Tibial artery (tissue), 4 donors: ENCODE measurements at regions not wholly inside any gene's neighbourhood (a gene's known extent, or its start where the extent isn't known, plus 50 kb on each side); places are given as distances from the start of the nearest gene placed in this dataset.

ENCODE experiments used
- DNase-seq, 2 donors: peaks; one replicate each; pipeline ENCODE4 v3.0.0-alpha.2; 2019
- H3K27ac ChIP-seq, 2 donors: fragments of 200-600 bp; sonication (generic) in 1 of 2; 1 replicate in 1 of 2; 2 replicates in 1 of 2; pipeline ENCODE4 v1.5.1; 2018 to 2019; ENCODE audit warnings: mild to moderate bottlenecking in 1 of 2
- H3K27me3 ChIP-seq, 2 donors: fragments of 200-600 bp; sonication (generic) in 1 of 2; one replicate each; pipeline versions ENCODE4 v1.5.1 to v1.6.0; 2016 to 2019
- H3K36me3 ChIP-seq, 3 donors: fragments of 200-600 bp; sonication (generic) in 2 of 3; one replicate each; pipeline ENCODE4 v1.5.1; 2016 to 2019; ENCODE audit warnings: mild to moderate bottlenecking in 2 of 3
- H3K4me1 ChIP-seq, 4 donors: fragments of 200-600 bp; sonication (generic) in 2 of 4; 1 replicate in 3 of 4; 2 replicates in 1 of 4; pipeline ENCODE4 v1.5.1; 2016 to 2019
- H3K4me3 ChIP-seq, 2 donors: fragments of 200-600 bp; sonication (generic) in 1 of 2; 1 replicate in 1 of 2; 2 replicates in 1 of 2; pipeline ENCODE4 v1.5.1; 2018 to 2019; ENCODE audit warnings: mild to moderate bottlenecking in 2 of 2
- H3K9me3 ChIP-seq, 3 donors: fragments of 200-600 bp; sonication (generic) in 1 of 3; one replicate each; pipeline ENCODE4 v1.5.1; 2016 to 2019
- intact Hi-C: fragments of 100-400 bp; cut with DNase I; formaldehyde crosslinking; loops from one replicate; pipeline ENCODE4 v1.15.0; 2023; ENCODE audit warnings: low total_unique reads
- TF ChIP-seq, protein P1 (sequence below), 2 experiments: fragments of 200-600 bp in 1 of 2; fragments of 450-650 bp in 1 of 2; IDR thresholded peaks; one replicate each; pipeline ENCODE4 v1.5.1; 2017 to 2019; ENCODE audit warnings: antibody characterized with exemption in 2 of 2, mild to moderate bottlenecking in 1 of 2, moderate library complexity in 1 of 2

DNA sequence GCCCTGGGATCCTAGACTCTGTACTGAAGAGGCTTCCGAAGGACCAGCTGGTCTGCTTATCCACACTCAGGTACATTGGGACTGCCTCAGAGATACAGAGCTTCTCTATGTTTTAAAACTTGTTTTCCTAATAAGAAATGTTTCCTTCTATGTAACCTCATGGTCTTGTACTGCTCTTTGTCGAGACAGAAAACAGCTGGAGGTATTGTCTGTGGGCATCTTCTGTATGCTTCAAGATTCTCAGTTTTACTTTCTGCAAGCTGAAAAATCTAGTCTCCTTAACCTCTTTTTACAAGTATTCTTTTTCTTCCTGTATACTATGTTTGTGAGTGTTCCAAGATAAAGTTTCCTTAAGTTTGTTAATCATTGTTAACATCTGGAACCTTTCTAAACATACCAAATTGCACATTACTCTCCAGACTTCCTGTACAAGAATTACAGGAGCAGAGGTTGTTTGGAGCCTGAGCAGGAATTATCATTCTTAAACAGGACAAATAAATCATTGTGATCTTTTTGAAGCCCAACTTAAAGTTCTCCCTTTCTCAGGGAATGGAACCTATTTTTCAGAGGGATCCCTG lies 358.3 kb upstream of the CFAP20DC start:
- Histone ChIP-seq H3K9me3 (no peaks in the 10 kb centered on the region), H3K27ac (no peak overlapping the region), H3K4me3 (no peak overlapping the region), H3K36me3 (no peaks in the 10 kb centered on the region), H3K27me3 (no peaks in the 10 kb centered on the region), H3K4me1 (no peaks in the 10 kb centered on the region)
- TF ChIP-seq, protein P1, sequence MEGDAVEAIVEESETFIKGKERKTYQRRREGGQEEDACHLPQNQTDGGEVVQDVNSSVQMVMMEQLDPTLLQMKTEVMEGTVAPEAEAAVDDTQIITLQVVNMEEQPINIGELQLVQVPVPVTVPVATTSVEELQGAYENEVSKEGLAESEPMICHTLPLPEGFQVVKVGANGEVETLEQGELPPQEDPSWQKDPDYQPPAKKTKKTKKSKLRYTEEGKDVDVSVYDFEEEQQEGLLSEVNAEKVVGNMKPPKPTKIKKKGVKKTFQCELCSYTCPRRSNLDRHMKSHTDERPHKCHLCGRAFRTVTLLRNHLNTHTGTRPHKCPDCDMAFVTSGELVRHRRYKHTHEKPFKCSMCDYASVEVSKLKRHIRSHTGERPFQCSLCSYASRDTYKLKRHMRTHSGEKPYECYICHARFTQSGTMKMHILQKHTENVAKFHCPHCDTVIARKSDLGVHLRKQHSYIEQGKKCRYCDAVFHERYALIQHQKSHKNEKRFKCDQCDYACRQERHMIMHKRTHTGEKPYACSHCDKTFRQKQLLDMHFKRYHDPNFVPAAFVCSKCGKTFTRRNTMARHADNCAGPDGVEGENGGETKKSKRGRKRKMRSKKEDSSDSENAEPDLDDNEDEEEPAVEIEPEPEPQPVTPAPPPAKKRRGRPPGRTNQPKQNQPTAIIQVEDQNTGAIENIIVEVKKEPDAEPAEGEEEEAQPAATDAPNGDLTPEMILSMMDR (IDR thresholded peaks at IDR 0.05), result no peak
- no peak for DNase-seq
- intact Hi-C loops, result no loop called here

DNA sequence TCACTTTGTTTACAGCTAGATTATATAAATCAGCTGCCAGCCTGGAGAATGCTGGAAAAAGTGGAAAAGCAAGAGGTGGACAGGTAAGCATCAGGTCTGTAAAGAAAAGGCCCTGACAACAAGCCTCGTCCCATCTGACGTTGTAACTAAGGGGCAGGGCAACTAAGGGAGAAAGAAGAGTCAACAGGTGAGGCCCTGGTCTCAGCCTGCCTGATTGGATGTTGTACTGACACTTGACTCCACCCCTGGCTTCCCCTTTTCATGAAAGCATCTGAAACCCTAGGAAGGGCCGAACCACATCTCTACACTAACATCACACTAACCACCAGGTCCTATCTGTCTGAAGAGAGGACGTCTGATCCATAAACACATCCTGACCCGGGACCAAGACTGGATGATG lies 357.6 kb upstream of the CFAP20DC start:
- no peak for DNase-seq
- no peaks in the 10 kb centered on the region for H3K27me3 ChIP-seq
- no peaks in the 10 kb centered on the region for H3K9me3 ChIP-seq
- H3K36me3 ChIP-seq, result no peaks in the 10 kb centered on the region
- no peak overlapping the region for H3K27ac ChIP-seq
- no peaks in the 10 kb centered on the region for H3K4me1 ChIP-seq
- intact Hi-C loops, result no loop called here
- H3K4me3 ChIP-seq, result no peak overlapping the region
- TF ChIP-seq, protein P1 (IDR thresholded peaks at IDR 0.05), result no peak

DNA sequence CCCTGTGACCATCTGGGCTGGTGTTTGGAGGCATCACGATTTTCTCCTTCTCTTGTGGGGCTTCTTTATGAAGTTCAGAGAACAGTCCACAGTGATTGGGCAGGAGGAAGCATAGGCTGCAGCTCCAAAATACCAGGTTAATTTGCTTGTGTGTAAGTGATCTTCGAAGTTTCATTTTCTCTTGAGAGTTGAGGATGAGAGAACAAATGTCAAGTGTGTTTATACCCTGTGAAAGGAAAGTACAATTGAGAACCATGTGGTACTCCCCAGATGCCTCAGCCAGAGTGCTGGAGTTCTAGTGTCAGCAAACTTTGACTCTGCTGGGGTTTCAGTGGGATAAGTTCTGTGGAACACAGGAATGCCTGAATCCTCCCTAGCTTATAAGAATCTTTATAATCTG lies 357.1 kb upstream of the CFAP20DC start:
- intact Hi-C loops, result no loop called here
- Histone ChIP-seq H3K27me3 (no peaks in the 10 kb centered on the region), H3K4me1 (no peaks in the 10 kb centered on the region), H3K36me3 (no peaks in the 10 kb centered on the region), H3K9me3 (no peaks in the 10 kb centered on the region), H3K4me3 (no peak overlapping the region), H3K27ac (no peak overlapping the region)
- no peak for DNase-seq
- TF ChIP-seq, protein P1 (IDR thresholded peaks at IDR 0.05), result no peak

DNA sequence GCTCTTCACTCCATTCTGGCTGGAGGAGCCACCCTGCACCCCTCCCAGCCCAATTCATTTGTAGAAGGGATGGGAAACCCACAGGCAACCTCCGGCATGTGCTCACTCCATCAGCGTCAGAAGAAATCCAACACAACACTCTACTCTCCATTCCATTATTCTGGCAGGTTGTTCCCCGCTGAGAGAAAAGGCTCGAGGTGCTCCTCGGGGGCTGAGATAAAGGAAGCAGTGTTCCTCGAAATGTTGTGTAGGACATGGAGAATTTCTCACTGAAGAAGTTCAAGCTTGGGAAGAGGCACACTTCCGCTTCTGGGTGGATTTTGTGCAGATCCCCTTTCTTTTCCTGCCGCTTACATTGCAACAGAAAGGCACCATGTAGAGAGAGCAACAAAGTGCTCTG lies 355.0 kb upstream of the CFAP20DC start:
- intact Hi-C loops, result no loop called here

DNA sequence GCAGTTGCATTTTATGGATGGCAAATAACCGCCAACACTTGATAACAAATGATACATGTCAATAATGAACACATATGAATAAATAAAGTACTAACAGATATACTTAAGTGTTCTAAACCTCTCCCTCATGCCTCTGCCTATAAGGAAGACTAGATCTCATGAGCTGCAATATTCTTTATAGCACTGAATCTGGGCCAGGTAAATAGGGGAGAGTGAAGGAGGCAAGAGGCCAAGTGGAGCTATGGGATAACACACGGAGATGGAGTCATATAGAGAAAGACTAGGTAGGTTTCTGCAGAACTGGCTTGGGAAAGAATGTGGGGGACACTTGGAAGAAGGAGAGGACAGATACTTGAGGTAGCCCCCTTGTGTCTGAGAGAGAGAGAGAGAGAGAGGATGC lies 354.2 kb upstream of the CFAP20DC start:
- TF ChIP-seq, protein P1 (IDR thresholded peaks at IDR 0.05), result no peak

More for the DNA sequence above, 355.0 kb upstream of the CFAP20DC start:
- Histone ChIP-seq H3K27ac (no peak overlapping the region), H3K4me3 (no peak overlapping the region), H3K4me1 (no peaks in the 10 kb centered on the region), H3K9me3 (no peaks in the 10 kb centered on the region), H3K36me3 (no peaks in the 10 kb centered on the region), H3K27me3 (no peaks in the 10 kb centered on the region)
- TF ChIP-seq, protein P1 (IDR thresholded peaks at IDR 0.05), result no peak
- no peak for DNase-seq

DNA sequence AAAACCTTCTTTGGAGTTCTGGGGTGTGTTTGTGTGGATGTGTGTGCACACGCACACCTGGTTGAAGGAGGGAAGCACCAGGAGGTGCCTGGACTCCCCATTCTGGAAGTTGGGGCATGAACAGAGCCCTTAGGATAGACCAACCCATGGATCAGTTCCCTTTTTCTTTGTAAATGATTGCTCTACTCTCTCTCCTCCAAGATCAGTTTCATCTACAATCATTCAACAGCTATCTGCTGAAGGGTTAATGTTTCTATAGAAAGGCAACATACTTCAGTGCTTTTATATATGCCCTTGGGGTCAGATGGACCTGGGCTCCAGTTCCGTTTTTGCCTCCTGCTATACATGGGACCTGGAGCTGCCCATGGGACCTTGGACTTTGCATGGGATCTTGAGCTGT lies 352.1 kb upstream of the CFAP20DC start:
- H3K27ac ChIP-seq, result no peak overlapping the region

More for the DNA sequence above, 354.2 kb upstream of the CFAP20DC start:
- intact Hi-C loops, result no loop called here
- Histone ChIP-seq H3K27me3 (no peaks in the 10 kb centered on the region), H3K36me3 (no peaks in the 10 kb centered on the region), H3K27ac (no peak overlapping the region), H3K9me3 (no peaks in the 10 kb centered on the region), H3K4me3 (no peak overlapping the region), H3K4me1 (no peaks in the 10 kb centered on the region)
- DNase-seq, result no peak

More for the DNA sequence above, 352.1 kb upstream of the CFAP20DC start:
- Histone ChIP-seq H3K9me3 (no peaks in the 10 kb centered on the region), H3K36me3 (no peaks in the 10 kb centered on the region), H3K4me1 (no peaks in the 10 kb centered on the region), H3K27me3 (no peaks in the 10 kb centered on the region), H3K4me3 (no peak overlapping the region)
- DNase-seq, result no peak
- intact Hi-C loops, result no loop called here
- TF ChIP-seq, protein P1 (IDR thresholded peaks at IDR 0.05), result no peak
